ENCODE measurements at regions not wholly inside any gene's neighbourhood (a gene's known extent, or its start where the extent isn't known, plus 50 kb on each side); places are given as distances from the start of the nearest gene placed in this dataset.
"Not testable (repeated sequence)": the region's sequence is repeated elsewhere in the genome, so short reads cannot be mapped to it uniquely, and the experiment has no call there.

- H3K4me2 ChIP-seq (ENCODE audit: low read depth, low read length); H4K91ac ChIP-seq (ENCODE audit: insufficient read depth, low read depth, low read length); intact Hi-C loops (cut with micrococcal nuclease); H2AFZ ChIP-seq (replicated peaks; ENCODE audit: low read length, poor library complexity); H3K9ac ChIP-seq (ENCODE audit: low read depth, low read length); H4K20me1 ChIP-seq (ENCODE audit: insufficient read depth, low read length); H2AK5ac ChIP-seq (ENCODE audit: low read depth, low read length); H3K4me3 ChIP-seq (ENCODE audit: insufficient read depth, low read depth, low read length); H2BK5ac ChIP-seq (ENCODE audit: low read depth, low read length, poor library complexity, severe bottlenecking); CTCF ChIA-PET; H3K4ac ChIP-seq (ENCODE audit: low read depth, low read length); H3K23ac ChIP-seq (ENCODE audit: low read depth, low read length); BruUV-seq (replicated peaks); H3K27ac ChIP-seq (ENCODE audit: insufficient read depth, low read length); H4K8ac ChIP-seq (ENCODE audit: low read depth in 2 of 2, low read length in 2 of 2); H3K18ac ChIP-seq (ENCODE audit: low read depth, low read length); H3K36me3 ChIP-seq (ENCODE audit: control insufficient read depth, insufficient read depth, low read length); DNase-seq; H3K56ac ChIP-seq (ENCODE audit: extremely low read depth, insufficient read depth, low read length); H3K27me3 ChIP-seq (ENCODE audit: control insufficient read depth, insufficient read depth, low read length); H3K9me1 ChIP-seq (ENCODE audit: insufficient read depth, low read length); ATAC-seq (ENCODE audit: low read depth); H3K79me1 ChIP-seq (ENCODE audit: low read depth in 1 of 2, low read length in 2 of 2); dilution Hi-C loops (cut with HindIII; ENCODE audit: low sequenced_read_pairs, unreplicated experiment); H4K5ac ChIP-seq (ENCODE audit: low read depth, low read length); H3K9me3 ChIP-seq (ENCODE audit: control insufficient read depth, insufficient read depth, low read length); H2BK15ac ChIP-seq (ENCODE audit: low read depth, low read length); H2AK9ac ChIP-seq (replicated peaks; ENCODE audit: low read depth, low read length, poor library complexity); H3K14ac ChIP-seq (replicated peaks; ENCODE audit: low read depth, low read length); POLR2A ChIA-PET (ENCODE audit: unreplicated experiment); H2BK120ac ChIP-seq (ENCODE audit: low read depth, low read length); H2BK20ac ChIP-seq (ENCODE audit: low read depth, low read length); in situ Hi-C loops (cut with MboI; ENCODE audit: low sequenced_read_pairs); H3K4me1 ChIP-seq (ENCODE audit: control insufficient read depth, insufficient read depth, low read length): not testable (repeated sequence)
- WGBS, 2 experiments (ENCODE audit: extremely low coverage in 2 of 2, insufficient read length in 1 of 2): 40% methylated on average over 1 of the region's 5 CpGs; no CpG with 5 or more reads in 1 of the 2 experiments
These were observed 787.4 kb upstream of the ACO1 start for GRCh38 chr9:31597086-31597485.
